ENCODE measurements at regions not wholly inside any gene's neighbourhood (a gene's known extent, or its start where the extent isn't known, plus 50 kb on each side); places are given as distances from the start of the nearest gene placed in this dataset.
"Not testable (repeated sequence)": the region's sequence is repeated elsewhere in the genome, so short reads cannot be mapped to it uniquely, and the experiment has no call there.

DNA sequence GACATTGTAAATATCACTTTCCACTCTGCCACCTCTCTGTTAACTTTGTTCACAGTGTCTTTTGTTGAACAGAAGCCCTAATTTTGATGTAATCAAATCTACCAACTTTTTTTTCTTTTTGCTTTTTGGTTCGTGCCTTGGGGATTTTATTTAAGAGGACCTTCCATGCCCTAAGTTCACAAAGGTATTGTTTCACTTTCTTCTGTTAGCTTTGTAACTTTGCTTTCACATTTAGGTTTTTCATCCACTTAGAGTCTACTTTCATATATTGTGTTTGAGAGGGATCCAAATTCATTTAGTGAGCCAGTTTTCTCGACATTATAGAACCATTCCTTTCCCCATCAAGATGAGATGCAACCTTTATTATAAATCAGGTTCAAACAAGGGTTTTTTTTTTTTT, 275.7 kb upstream of the CRY1 start:
- DNase-seq (ENCODE audit: low read depth in 4 of 6, low spot score in 6 of 6) = no peak
- Histone ChIP-seq H3K27ac (ENCODE audit: low read depth, low read length) (no peak overlapping the region), H3K36me3 (ENCODE audit: control insufficient read depth, insufficient read depth, low read length) (no peaks in the 10 kb centered on the region), H3K9me3 (ENCODE audit: control insufficient read depth, insufficient read depth, low read length) (no peaks in the 10 kb centered on the region), H3K27me3 (ENCODE audit: control insufficient read depth, insufficient read depth, low read length) (no peaks in the 10 kb centered on the region), H3K4me3 (ENCODE audit: low read depth, low read length) (no peak overlapping the region), H3K4me1 (ENCODE audit: control insufficient read depth, insufficient read depth, low read length) (peaks cover 6% of the 10 kb centered on the region)
- no CpG with 5 or more reads among the region's 2 CpGs for WGBS (ENCODE audit: insufficient coverage)

GRCh38 chr12:107369679-107370078, 276.3 kb upstream of the CRY1 start:
- H3K36me3 ChIP-seq (ENCODE audit: control insufficient read depth, insufficient read depth, low read length) = no peaks in the 10 kb centered on the region
- no peak for DNase-seq (ENCODE audit: low read depth in 4 of 6, low spot score in 6 of 6)
- WGBS (ENCODE audit: insufficient coverage) = no CpG with 5 or more reads among the region's 4 CpGs
- H3K4me3 ChIP-seq (ENCODE audit: low read depth, low read length) = no peak overlapping the region
- H3K9me3 ChIP-seq (ENCODE audit: control insufficient read depth, insufficient read depth, low read length) = no peaks in the 10 kb centered on the region
- H3K4me1 ChIP-seq (ENCODE audit: control insufficient read depth, insufficient read depth, low read length) = peaks cover 10% of the 10 kb centered on the region
- no peak overlapping the region for H3K27ac ChIP-seq (ENCODE audit: low read depth, low read length)
- H3K27me3 ChIP-seq (ENCODE audit: control insufficient read depth, insufficient read depth, low read length) = no peaks in the 10 kb centered on the region

DNA sequence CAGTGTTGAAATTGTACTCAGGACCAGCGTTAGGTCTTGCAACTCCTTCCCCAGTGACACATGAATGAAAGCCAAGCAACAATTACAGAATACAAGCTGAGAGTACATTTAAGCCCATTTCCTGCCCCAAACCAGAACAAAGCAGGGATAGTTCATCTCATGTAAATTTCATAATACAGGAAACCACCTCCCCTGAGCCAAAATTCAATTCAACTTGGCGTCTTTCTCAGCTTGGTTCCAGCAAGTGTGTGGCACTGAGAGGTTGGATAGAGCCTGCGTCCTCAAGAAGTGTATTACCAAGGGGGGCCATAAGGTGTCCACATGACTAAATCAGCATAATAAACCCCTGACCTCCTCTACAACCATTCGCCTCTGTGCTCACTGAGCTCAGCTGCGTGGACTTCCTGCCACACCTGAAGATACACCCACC, 278.9 kb upstream of the CRY1 start:
- Histone ChIP-seq H3K27ac (ENCODE audit: low read depth, low read length) (no peak overlapping the region), H3K4me1 (ENCODE audit: control insufficient read depth, insufficient read depth, low read length) (peaks cover 16% of the 10 kb centered on the region), H3K9me3 (ENCODE audit: control insufficient read depth, insufficient read depth, low read length) (no peaks in the 10 kb centered on the region), H3K4me3 (ENCODE audit: low read depth, low read length) (no peak overlapping the region), H3K36me3 (ENCODE audit: control insufficient read depth, insufficient read depth, low read length) (no peaks in the 10 kb centered on the region), H3K27me3 (ENCODE audit: control insufficient read depth, insufficient read depth, low read length) (no peaks in the 10 kb centered on the region)
- no peak for DNase-seq (ENCODE audit: low read depth in 4 of 6, low spot score in 6 of 6)
- WGBS (ENCODE audit: insufficient coverage) = 72% methylated on average over 3 of the region's 5 CpGs

- WGBS (ENCODE audit: insufficient coverage) = 75% methylated on average over 2 of the region's 3 CpGs
These were observed 280.0 kb upstream of the CRY1 start for GRCh38 chr12:107373238-107373809.

GRCh38 chr12:107374161-107374840, 281.0 kb upstream of the CRY1 start:
- H3K36me3 ChIP-seq (ENCODE audit: control insufficient read depth, insufficient read depth, low read length) = no peaks in the 10 kb centered on the region
- DNase-seq (ENCODE audit: low read depth in 4 of 6, low spot score in 6 of 6) = no peak
- no peaks in the 10 kb centered on the region for H3K27me3 ChIP-seq (ENCODE audit: control insufficient read depth, insufficient read depth, low read length)
- H3K4me1 ChIP-seq (ENCODE audit: control insufficient read depth, insufficient read depth, low read length) = peaks cover 16% of the 10 kb centered on the region
- no peaks in the 10 kb centered on the region for H3K9me3 ChIP-seq (ENCODE audit: control insufficient read depth, insufficient read depth, low read length)
- 32% methylated on average over 9 of the region's 10 CpGs for WGBS (ENCODE audit: insufficient coverage)
- no peak overlapping the region for H3K27ac ChIP-seq (ENCODE audit: low read depth, low read length)
- no peak overlapping the region for H3K4me3 ChIP-seq (ENCODE audit: low read depth, low read length)

More at GRCh38 chr12:107373238-107373809, 280.0 kb upstream of the CRY1 start:
- Histone ChIP-seq H3K9me3 (ENCODE audit: control insufficient read depth, insufficient read depth, low read length) (no peaks in the 10 kb centered on the region), H3K36me3 (ENCODE audit: control insufficient read depth, insufficient read depth, low read length) (no peaks in the 10 kb centered on the region), H3K4me3 (ENCODE audit: low read depth, low read length) (no peak overlapping the region), H3K27me3 (ENCODE audit: control insufficient read depth, insufficient read depth, low read length) (no peaks in the 10 kb centered on the region), H3K4me1 (ENCODE audit: control insufficient read depth, insufficient read depth, low read length) (peaks cover 16% of the 10 kb centered on the region), H3K27ac (ENCODE audit: low read depth, low read length) (no peak overlapping the region)
- no peak for DNase-seq (ENCODE audit: low read depth in 4 of 6, low spot score in 6 of 6)

GRCh38 chr12:107375231-107375630, 281.9 kb upstream of the CRY1 start:
- no peaks in the 10 kb centered on the region for H3K36me3 ChIP-seq (ENCODE audit: control insufficient read depth, insufficient read depth, low read length)
- 100% methylated on average over 5 of the region's 8 CpGs for WGBS (ENCODE audit: insufficient coverage)
- no peak for DNase-seq (ENCODE audit: low read depth in 4 of 6, low spot score in 6 of 6)
- H3K9me3 ChIP-seq (ENCODE audit: control insufficient read depth, insufficient read depth, low read length) = no peaks in the 10 kb centered on the region
- H3K4me3 ChIP-seq (ENCODE audit: low read depth, low read length) = no peak overlapping the region
- no peaks in the 10 kb centered on the region for H3K27me3 ChIP-seq (ENCODE audit: control insufficient read depth, insufficient read depth, low read length)
- H3K27ac ChIP-seq (ENCODE audit: low read depth, low read length) = no peak overlapping the region
- peaks cover 16% of the 10 kb centered on the region for H3K4me1 ChIP-seq (ENCODE audit: control insufficient read depth, insufficient read depth, low read length)

DNA sequence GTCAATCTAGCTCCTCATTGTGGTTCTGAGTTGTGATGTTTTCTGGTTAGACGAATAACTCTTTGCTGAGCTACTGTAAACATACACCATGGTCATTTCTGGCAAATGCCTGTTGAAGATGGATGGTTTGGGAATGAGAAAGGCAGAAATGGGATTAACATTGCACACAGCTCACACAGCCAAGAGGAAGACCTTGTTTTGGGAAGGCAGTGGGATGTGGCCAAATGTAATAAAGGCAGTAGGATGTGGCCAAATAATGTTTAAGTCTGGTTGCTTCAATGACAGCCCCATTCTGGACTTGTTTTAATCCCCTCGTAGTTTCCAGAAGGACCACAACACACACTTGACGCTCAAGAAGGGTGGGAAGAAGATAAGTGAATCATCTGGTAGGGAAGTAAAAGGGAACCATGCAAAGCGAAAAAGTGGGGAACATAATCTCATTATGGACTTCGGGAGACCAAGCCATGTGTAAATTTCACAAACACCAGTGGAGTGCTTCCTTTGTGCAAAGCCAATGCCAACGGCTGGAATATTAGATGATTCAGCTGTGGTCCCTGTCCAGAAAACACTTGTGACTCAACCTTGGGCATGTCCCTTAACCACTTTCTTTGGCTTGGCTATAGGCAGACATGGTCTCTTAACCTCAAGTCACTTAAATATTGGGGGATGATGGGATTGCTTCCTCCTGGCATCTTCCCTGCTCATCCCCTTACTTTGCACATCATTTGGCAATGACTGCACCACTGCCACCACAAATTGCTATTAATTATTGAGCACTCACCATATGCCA, 284.4 kb upstream of the CRY1 start:
- Histone ChIP-seq H3K4me3 (ENCODE audit: low read depth, low read length) (no peak overlapping the region), H3K9me3 (ENCODE audit: control insufficient read depth, insufficient read depth, low read length) (no peaks in the 10 kb centered on the region), H3K36me3 (ENCODE audit: control insufficient read depth, insufficient read depth, low read length) (no peaks in the 10 kb centered on the region), H3K4me1 (ENCODE audit: control insufficient read depth, insufficient read depth, low read length) (peaks cover 16% of the 10 kb centered on the region), H3K27ac (ENCODE audit: low read depth, low read length) (no peak overlapping the region), H3K27me3 (ENCODE audit: control insufficient read depth, insufficient read depth, low read length) (no peaks in the 10 kb centered on the region)
- DNase-seq (ENCODE audit: low read depth in 4 of 6, low spot score in 6 of 6) = no peak
- WGBS (ENCODE audit: insufficient coverage) = 92% methylated on average over 4 of the region's 6 CpGs

DNA sequence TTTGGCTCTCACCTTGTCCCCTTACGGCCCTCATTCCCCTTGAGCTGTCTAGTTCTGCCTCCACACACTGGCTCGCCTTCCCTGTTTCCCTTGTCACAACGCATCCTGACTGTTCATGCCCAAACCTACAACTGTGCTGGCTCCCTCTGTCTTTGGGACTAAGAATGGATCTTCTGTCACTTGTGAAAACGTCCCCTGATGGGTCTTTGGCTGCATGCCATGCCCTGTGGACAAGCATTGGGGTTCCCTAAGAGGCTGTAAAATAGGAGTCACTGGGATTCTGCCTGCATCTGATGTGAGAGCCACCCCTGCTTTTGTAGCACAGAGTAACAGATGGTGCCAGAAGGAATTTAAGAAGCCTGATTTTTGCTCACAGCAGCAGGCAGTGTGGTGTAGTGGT, 285.3 kb upstream of the CRY1 start:
- H3K4me1 ChIP-seq (ENCODE audit: control insufficient read depth, insufficient read depth, low read length) = peaks cover 16% of the 10 kb centered on the region
- no peaks in the 10 kb centered on the region for H3K27me3 ChIP-seq (ENCODE audit: control insufficient read depth, insufficient read depth, low read length)
- no peaks in the 10 kb centered on the region for H3K9me3 ChIP-seq (ENCODE audit: control insufficient read depth, insufficient read depth, low read length)
- peak in 2 of 6 donors; percentile 17 to 67 for DNase-seq (ENCODE audit: low read depth in 4 of 6, low spot score in 6 of 6)
- no peak overlapping the region for H3K4me3 ChIP-seq (ENCODE audit: low read depth, low read length)
- H3K36me3 ChIP-seq (ENCODE audit: control insufficient read depth, insufficient read depth, low read length) = no peaks in the 10 kb centered on the region
- WGBS (ENCODE audit: insufficient coverage) = 35% methylated on average over 4 of the region's 4 CpGs
- no peak overlapping the region for H3K27ac ChIP-seq (ENCODE audit: low read depth, low read length)

- H3K9me3 ChIP-seq (ENCODE audit: control insufficient read depth, insufficient read depth, low read length); H3K4me3 ChIP-seq (ENCODE audit: low read depth, low read length); H3K27ac ChIP-seq (ENCODE audit: low read depth, low read length); H3K27me3 ChIP-seq (ENCODE audit: control insufficient read depth, insufficient read depth, low read length); H3K4me1 ChIP-seq (ENCODE audit: control insufficient read depth, insufficient read depth, low read length); H3K36me3 ChIP-seq (ENCODE audit: control insufficient read depth, insufficient read depth, low read length); DNase-seq (ENCODE audit: low read depth in 4 of 6, low spot score in 6 of 6): not testable (repeated sequence)
- WGBS (ENCODE audit: insufficient coverage) = 92% methylated on average over 4 of the region's 6 CpGs
These were observed 285.9 kb upstream of the CRY1 start for GRCh38 chr12:107379142-107379851.

Data from spinal cord (tissue), 9 donors.